ENCODE measurements at regions not wholly inside any gene's neighbourhood (a gene's known extent, or its start where the extent isn't known, plus 50 kb on each side); places are given as distances from the start of the nearest gene placed in this dataset.
"Not testable (repeated sequence)": the region's sequence is repeated elsewhere in the genome, so short reads cannot be mapped to it uniquely, and the experiment has no call there.

- H3K27ac ChIP-seq: no peak overlapping the region
- TF ChIP-seq CTCF (IDR thresholded peaks at IDR 0.05): no peak
- TF ChIP-seq ZFX (IDR thresholded peaks at IDR 0.05; ENCODE audit: borderline replicate concordance): no peak
Measured at GRCh38 chr10:83764666-83765065, 374.6 kb upstream of the GHITM start.

- no peak overlapping the region for H3K27ac ChIP-seq
- TF ChIP-seq ZFX (IDR thresholded peaks at IDR 0.05; ENCODE audit: borderline replicate concordance) (no peak), CTCF (IDR thresholded peaks at IDR 0.05) (no peak)
Measured at GRCh38 chr10:83765731-83766130, 373.6 kb upstream of the GHITM start.

- no peak for TF ChIP-seq ZFX (IDR thresholded peaks at IDR 0.05; ENCODE audit: borderline replicate concordance)
- TF ChIP-seq CTCF (IDR thresholded peaks at IDR 0.05): no peak
- no peak overlapping the region for H3K27ac ChIP-seq
Measured at GRCh38 chr10:83769281-83769820, 370.0 kb upstream of the GHITM start.

GRCh38 chr10:83786701-83787100, 352.6 kb upstream of the GHITM start:
- not testable (repeated sequence) for H3K27ac ChIP-seq

DNA sequence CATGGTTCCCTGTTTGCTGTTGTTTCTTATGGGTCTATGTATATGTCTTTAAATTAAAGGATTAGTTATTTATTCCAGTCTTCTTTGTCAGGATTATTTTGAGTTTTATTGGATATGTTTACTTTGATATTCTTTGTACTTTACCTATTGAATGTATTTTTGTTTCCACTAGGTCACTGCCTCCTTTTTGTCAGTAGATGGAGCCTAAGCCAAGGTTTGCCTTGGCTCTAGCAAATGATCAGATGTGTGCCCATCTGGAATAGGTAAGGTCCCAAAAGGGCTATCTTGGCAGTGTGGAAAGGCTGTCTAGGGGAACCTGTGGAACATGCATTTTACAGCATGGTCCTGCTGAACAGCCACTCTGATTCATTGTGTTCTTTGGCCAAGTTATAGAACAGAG, 337.3 kb upstream of the GHITM start:
- no peak overlapping the region for H3K27ac ChIP-seq
- TF ChIP-seq CTCF (IDR thresholded peaks at IDR 0.05) (0 out of 2 replicates have a peak, but pooled peaks have one; percentile 2), ZFX (IDR thresholded peaks at IDR 0.05; ENCODE audit: borderline replicate concordance) (no peak)

GRCh38 chr10:83806717-83807116, 332.6 kb upstream of the GHITM start:
- no peak overlapping the region for H3K27ac ChIP-seq
- no peak for TF ChIP-seq CTCF (IDR thresholded peaks at IDR 0.05)
- TF ChIP-seq ZFX (IDR thresholded peaks at IDR 0.05; ENCODE audit: borderline replicate concordance): no peak

DNA sequence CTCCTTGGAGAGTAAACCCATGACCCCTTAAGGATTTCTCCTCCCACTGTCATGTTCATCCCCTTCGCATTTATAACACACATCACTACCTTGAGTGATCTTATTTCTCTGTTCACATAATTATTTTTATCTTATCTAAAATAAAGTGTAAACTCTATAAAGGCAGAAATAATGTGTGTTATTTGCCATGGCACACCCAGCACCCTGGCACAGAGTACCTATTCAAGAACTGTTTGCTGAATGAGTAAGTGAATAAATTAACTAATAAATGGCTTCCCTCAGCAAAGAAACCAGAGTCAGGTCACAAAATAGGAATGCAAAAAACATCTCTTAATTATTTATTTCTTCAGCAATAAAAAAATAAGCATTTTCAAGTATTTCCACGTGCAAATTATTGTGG, 330.3 kb upstream of the GHITM start:
- no peak overlapping the region for H3K27ac ChIP-seq
- TF ChIP-seq CTCF (IDR thresholded peaks at IDR 0.05): no peak
- TF ChIP-seq ZFX (IDR thresholded peaks at IDR 0.05; ENCODE audit: borderline replicate concordance): no peak

GRCh38 chr10:83816942-83817341, 322.4 kb upstream of the GHITM start:
- H3K27ac ChIP-seq: no peak overlapping the region
- no peak for TF ChIP-seq ZFX (IDR thresholded peaks at IDR 0.05; ENCODE audit: borderline replicate concordance)
- no peak for TF ChIP-seq CTCF (IDR thresholded peaks at IDR 0.05)
